Stomach (tissue), 8 donors: ENCODE measurements at regions not wholly inside any gene's neighbourhood (a gene's known extent, or its start where the extent isn't known, plus 50 kb on each side); places are given as distances from the start of the nearest gene placed in this dataset.
A peak's percentile ranks its signal among the peaks of the same experiment; 100 is the strongest.

Experiments
- DNase-seq, 2 donors: peaks; one replicate each; pipeline versions ENCODE4 v3.0.0 to v3.0.0-alpha.2; 2013 to 2019
- H3K27ac ChIP-seq, 5 donors: fragments of 200-600 bp in 4 of 5; sonication (generic) in 4 of 5; one replicate each; pipeline ENCODE4 v1.5.1; 2013 to 2019; ENCODE audit warnings: mild to moderate bottlenecking in 1 of 5, moderate library complexity in 1 of 5
- H3K27me3 ChIP-seq, 3 donors: fragments of 200-600 bp; sonication (generic); one replicate each; pipeline ENCODE4 v1.5.1; 2017 to 2019; ENCODE audit warnings: mixed run types in 1 of 3
- H3K36me3 ChIP-seq, 4 donors: fragments of 200-600 bp; sonication (generic); 1 replicate in 3 of 4; 2 replicates in 1 of 4; pipeline ENCODE4 v1.5.1; 2016 to 2019
- H3K4me1 ChIP-seq, 4 donors: fragments of 200-600 bp; sonication (generic); one replicate each; pipeline ENCODE4 v1.5.1; 2016 to 2019
- H3K4me3 ChIP-seq, 4 donors: fragments of 200-600 bp; sonication (generic) in 3 of 4; one replicate each; pipeline ENCODE4 v1.5.1; 2016 to 2019; ENCODE audit warnings: mild to moderate bottlenecking in 1 of 4
- H3K9me3 ChIP-seq, 4 donors: fragments of 200-600 bp; sonication (generic); one replicate each; pipeline ENCODE4 v1.5.1; 2016 to 2019
- EP300 ChIP-seq: sonication (generic); formaldehyde crosslinking; IDR thresholded peaks from one replicate; pipeline ENCODE4 v1.6.1; 2017; ENCODE audit warnings: antibody characterized with exemption
- POLR2A ChIP-seq, 4 donors: fragments of 450-650 bp; IDR thresholded peaks; one replicate each; pipeline ENCODE4 v1.6.1; 2016; ENCODE audit warnings: antibody characterized with exemption in 4 of 4, control low read depth in 2 of 4, mild to moderate bottlenecking in 1 of 4, moderate library complexity in 1 of 4
- POLR2AphosphoS5 ChIP-seq, 3 donors: sonication (generic); formaldehyde crosslinking; IDR thresholded peaks; one replicate each; pipeline ENCODE4 v1.6.1; 2016; ENCODE audit warnings: antibody characterized with exemption in 3 of 3
- WGBS, 5 donors: extraction: QIAGEN DNeasy Blood & Tissue Kit in 3 of 5; methylation state at CpG; one replicate each; pipeline versions ENCODE4 v1.1.5 to v1.1.7; 2013 to 2018; 5-methylcytosine and 5-hydroxymethylcytosine counted together
- intact Hi-C: fragments of 100-400 bp; cut with DNase I; formaldehyde crosslinking; loops from one replicate; pipeline ENCODE4 v1.15.1; 2023; ENCODE audit warnings: low total_unique reads
- TF ChIP-seq, protein P1 (sequence below), 7 experiments: fragments of 450-650 bp in 4 of 7; fragments of 200-600 bp in 3 of 7; sonication (generic) in 3 of 7; IDR thresholded peaks; one replicate each; pipeline ENCODE4 v1.5.1; 2016 to 2019; ENCODE audit warnings: antibody characterized with exemption in 7 of 7, control low read depth in 2 of 7, mild to moderate bottlenecking in 1 of 7
- donor health status: healthy with polysubstance abuse.
- donor health status: Bipolar disorder and iron deficiency.
- donor health status: healthy.

- Histone ChIP-seq H3K4me1 (no peaks in the 10 kb centered on the region), H3K4me3 (no peak overlapping the region), H3K27me3 (peaks cover 0 to 19% (median 0%) of the 10 kb centered on the region in 3 donors), H3K27ac (no peak overlapping the region), H3K9me3 (no peaks in the 10 kb centered on the region), H3K36me3 (no peaks in the 10 kb centered on the region)
- TF ChIP-seq POLR2AphosphoS5 (IDR thresholded peaks at IDR 0.05) (no peak), EP300 (no peak), POLR2A (IDR thresholded peaks at IDR 0.05) (no peak)
- TF ChIP-seq, protein P1, sequence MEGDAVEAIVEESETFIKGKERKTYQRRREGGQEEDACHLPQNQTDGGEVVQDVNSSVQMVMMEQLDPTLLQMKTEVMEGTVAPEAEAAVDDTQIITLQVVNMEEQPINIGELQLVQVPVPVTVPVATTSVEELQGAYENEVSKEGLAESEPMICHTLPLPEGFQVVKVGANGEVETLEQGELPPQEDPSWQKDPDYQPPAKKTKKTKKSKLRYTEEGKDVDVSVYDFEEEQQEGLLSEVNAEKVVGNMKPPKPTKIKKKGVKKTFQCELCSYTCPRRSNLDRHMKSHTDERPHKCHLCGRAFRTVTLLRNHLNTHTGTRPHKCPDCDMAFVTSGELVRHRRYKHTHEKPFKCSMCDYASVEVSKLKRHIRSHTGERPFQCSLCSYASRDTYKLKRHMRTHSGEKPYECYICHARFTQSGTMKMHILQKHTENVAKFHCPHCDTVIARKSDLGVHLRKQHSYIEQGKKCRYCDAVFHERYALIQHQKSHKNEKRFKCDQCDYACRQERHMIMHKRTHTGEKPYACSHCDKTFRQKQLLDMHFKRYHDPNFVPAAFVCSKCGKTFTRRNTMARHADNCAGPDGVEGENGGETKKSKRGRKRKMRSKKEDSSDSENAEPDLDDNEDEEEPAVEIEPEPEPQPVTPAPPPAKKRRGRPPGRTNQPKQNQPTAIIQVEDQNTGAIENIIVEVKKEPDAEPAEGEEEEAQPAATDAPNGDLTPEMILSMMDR (IDR thresholded peaks at IDR 0.05): no peak
- intact Hi-C loops: no loop called here
- 89 to 96% (median 90%) methylated on average over 11 to 13 of the region's 13 CpGs for WGBS, 5 donors
- peak in 1 of 2 donors; percentile 22 for DNase-seq
These were observed 121.9 kb downstream of the FGF18 start for GRCh38 chr5:171541341-171541776.

DNA sequence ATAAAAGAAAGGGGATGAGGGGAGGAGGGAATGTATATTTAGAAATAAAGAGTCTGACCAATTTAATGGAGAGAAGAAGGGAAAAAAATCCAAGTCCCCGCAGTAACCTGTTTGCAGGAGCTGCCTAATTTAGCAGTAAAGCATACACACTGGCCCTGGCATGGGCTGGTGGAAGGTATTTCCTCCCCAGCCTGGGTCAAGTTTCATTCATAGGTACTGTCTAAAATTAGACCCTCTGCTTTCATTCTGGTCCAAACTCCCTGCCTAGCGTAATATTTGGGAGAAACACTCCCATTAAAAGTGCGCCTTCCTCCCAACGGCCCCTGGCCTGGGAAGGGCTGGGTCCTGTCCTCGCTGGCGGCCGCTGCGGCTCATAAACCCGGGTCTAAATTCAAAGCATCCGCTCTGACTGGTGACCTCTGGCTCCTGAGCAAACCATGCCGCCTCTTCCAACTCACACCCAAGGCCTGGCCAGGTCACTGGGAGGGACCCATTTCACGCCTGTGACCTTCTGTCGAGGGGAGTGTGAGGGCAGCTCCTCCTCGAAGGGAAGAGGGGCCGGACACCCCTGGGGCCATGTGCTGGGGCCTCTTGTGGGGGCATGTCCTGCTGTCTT, 123.2 kb downstream of the FGF18 start:
- Histone ChIP-seq H3K9me3 (no peaks in the 10 kb centered on the region), H3K4me1 (no peaks in the 10 kb centered on the region), H3K27me3 (peaks cover 0 to 19% (median 0%) of the 10 kb centered on the region in 3 donors), H3K27ac (no peak overlapping the region), H3K4me3 (no peak overlapping the region), H3K36me3 (no peaks in the 10 kb centered on the region)
- DNase-seq: peak in 1 of 2 donors; percentile 11
- WGBS, 5 donors: 57 to 70% (median 69%) methylated on average over 15 of the region's 15 CpGs
- TF ChIP-seq POLR2A (IDR thresholded peaks at IDR 0.05) (no peak), EP300 (no peak), POLR2AphosphoS5 (IDR thresholded peaks at IDR 0.05) (no peak)
- TF ChIP-seq, protein P1 (IDR thresholded peaks at IDR 0.05): no peak
- intact Hi-C loops: no loop called here

DNA sequence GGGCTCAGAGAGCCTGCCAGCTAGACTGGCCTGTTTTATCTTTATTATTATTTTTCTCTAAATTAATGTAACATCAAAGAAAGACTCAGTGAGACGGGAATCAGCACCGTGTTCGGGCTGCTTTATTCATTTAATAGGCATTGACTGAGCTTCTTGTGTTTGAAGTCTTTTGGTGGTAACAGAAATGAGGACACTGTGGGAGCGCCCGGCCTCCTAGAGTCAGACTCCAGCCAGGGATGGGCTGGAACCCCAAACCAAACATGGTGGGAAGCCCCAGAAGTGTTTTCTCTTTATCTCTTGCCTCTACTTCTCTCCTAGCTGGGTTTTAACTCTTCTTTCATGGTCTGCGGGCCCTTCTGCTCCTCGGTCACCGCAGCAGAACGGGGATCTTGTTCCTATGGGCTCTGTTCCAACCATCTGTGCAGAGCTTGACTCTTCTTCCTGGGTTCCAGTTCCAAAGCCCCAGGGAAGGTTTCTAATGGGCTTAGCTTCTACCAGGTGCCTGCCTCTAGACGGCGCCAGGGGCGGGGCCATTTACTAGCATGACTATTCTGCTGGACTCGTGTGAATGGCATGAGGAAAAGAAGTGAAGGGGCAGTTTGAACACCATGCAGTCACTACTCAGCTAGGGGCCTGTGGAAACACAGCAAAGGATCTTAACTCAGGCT, 123.8 kb downstream of the FGF18 start:
- no peak overlapping the region for H3K4me3 ChIP-seq
- DNase-seq: peak in 1 of 2 donors; percentile 14
- intact Hi-C loops: no loop called here
- no peaks in the 10 kb centered on the region for H3K4me1 ChIP-seq
- peaks cover 0 to 19% (median 0%) of the 10 kb centered on the region in 3 donors for H3K27me3 ChIP-seq
- H3K27ac ChIP-seq: no peak overlapping the region
- H3K36me3 ChIP-seq: no peaks in the 10 kb centered on the region
- no peaks in the 10 kb centered on the region for H3K9me3 ChIP-seq
- TF ChIP-seq EP300: no peak
- TF ChIP-seq POLR2AphosphoS5 (IDR thresholded peaks at IDR 0.05): no peak
- TF ChIP-seq, protein P1 (IDR thresholded peaks at IDR 0.05): no peak
- no peak for TF ChIP-seq POLR2A (IDR thresholded peaks at IDR 0.05)
- 80 to 86% (median 83%) methylated on average over 13 of the region's 13 CpGs for WGBS, 5 donors

GRCh38 chr5:171544913-171545765, 125.7 kb downstream of the FGF18 start:
- Histone ChIP-seq H3K4me3 (no peak overlapping the region), H3K4me1 (no peaks in the 10 kb centered on the region), H3K9me3 (no peaks in the 10 kb centered on the region), H3K27ac (no peak overlapping the region), H3K36me3 (no peaks in the 10 kb centered on the region), H3K27me3 (peaks cover 0 to 10% (median 0%) of the 10 kb centered on the region in 3 donors)
- TF ChIP-seq POLR2A (IDR thresholded peaks at IDR 0.05): no peak
- TF ChIP-seq POLR2AphosphoS5 (IDR thresholded peaks at IDR 0.05): no peak
- TF ChIP-seq, protein P1 (IDR thresholded peaks at IDR 0.05): no peak
- TF ChIP-seq EP300: no peak
- 85 to 89% (median 86%) methylated on average over 17 of the region's 17 CpGs for WGBS, 5 donors
- DNase-seq: peak in 1 of 2 donors; percentile 16
- intact Hi-C loops: no loop called here
